ENCODE measurements at regions not wholly inside any gene's neighbourhood (a gene's known extent, or its start where the extent isn't known, plus 50 kb on each side); places are given as distances from the start of the nearest gene placed in this dataset.
"Not testable (repeated sequence)": the region's sequence is repeated elsewhere in the genome, so short reads cannot be mapped to it uniquely, and the experiment has no call there.

DNA sequence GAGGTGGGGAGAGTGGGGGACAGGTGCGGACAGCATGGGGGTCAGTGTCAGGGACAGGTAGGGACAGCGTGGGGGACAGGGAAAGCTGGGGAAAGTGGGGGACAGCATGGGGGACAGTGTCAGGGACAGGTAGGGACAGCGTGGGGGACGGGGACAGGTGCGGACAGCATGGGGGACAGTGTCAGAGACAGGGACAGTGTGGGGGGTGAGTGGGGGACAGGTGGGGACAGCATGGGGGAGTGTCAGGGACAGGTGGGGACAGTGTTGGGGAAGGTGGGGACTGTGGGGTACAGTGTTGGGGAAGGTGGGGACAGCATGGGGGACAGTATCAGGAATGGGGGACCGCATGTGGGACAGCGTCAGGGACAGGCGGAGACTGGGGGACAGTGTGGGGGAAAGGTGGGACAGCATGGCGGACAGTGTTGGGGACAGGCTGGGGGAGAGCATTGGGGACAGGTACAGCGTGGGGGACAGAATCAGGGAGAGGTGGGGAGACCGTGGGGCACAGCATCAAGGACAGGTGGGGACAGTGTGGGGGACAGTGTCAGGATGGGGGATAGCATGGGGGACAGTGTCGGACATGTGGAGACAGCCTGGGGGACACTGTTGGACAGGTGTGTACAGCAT is 96.1 kb downstream of the TMEM121 start:
- no peak for DNase-seq

DNA sequence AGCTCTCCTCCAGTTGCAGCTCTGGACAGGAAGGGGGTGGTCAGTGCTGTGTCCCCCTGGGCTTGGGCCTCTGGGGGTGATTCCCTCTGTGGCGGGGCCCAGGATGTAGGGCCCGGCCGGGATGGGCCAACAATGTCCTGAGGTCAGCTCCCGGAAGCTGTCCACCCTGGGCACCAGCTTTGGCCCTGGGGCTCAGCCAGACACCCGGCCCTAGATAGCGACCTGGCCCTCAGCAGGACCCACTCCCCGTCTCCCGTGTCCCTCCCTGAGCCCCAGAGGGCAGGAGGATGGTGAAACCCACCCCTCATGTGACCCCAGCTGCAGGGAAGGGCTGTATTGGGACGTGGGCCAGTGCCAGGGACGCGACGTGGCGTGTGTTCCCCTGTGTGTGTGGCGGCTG is 96.8 kb downstream of the TMEM121 start:
- DNase-seq: not testable (repeated sequence)

DNA sequence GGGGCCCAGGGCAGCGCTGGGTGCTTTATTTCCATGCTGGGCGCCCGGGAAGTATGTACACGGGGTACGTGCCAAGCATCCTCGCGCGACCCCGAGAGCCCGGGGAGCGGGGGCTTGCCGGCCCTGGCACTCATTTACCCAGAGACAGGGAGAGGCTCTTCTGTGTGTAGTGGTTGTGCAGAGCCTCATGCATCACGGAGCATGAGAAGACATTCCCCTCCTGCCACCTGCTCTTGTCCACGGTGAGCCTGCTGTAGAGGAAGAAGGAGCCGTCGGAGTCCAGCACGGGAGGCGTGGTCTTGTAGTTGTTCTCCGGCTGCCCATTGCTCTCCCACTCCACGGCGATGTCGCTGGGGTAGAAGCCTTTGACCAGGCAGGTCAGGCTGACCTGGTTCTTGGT is 98.0 kb downstream of the TMEM121 start:
- not testable (repeated sequence) for DNase-seq

DNA sequence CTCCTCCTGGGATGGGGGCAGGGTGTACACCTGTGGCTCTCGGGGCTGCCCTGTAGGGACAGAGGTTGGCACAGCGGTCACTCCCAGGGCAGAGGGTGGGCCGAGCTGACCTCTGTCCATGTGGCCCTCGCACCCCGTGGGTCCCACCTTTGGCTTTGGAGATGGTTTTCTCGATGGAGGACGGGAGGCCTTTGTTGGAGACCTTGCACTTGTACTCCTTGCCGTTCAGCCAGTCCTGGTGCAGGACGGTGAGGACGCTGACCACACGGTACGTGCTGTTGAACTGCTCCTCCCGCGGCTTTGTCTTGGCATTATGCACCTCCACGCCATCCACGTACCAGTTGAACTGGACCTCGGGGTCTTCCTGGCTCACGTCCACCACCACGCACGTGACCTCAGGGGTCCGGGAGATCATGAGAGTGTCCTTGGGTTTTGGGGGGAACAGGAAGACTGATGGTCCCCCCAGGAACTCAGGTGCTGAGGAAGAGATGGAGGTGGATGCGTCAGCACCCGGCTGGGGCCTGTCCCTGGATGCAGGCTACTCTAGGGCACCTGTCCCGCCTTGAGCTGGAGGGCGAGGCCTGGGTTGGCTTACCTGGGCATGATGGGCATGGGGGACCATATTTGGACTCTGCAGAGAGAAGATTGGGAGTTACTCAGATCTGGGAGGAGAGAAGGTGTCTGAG is 98.5 kb downstream of the TMEM121 start:
- not testable (repeated sequence) for DNase-seq

DNA sequence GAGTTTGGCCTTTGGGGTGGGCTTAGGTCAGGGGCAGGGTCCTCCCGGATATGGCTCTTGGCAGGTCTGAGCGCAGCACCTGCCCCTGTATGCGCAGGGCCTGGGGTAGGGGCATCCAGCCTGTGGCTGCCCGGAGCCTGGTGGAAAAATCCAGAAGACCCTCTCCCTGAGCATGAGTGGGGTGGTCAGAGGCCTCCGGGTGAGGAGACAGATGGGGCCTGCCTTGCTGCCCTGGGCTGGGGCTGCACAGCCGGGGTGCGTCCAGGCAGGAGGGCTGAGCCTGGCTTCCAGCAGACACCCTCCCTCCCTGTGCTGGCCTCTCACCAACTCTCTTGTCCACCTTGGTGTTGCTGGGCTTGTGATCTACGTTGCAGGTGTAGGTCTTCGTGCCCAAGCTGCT is 99.1 kb downstream of the TMEM121 start:
- not testable (repeated sequence) for DNase-seq

DNA sequence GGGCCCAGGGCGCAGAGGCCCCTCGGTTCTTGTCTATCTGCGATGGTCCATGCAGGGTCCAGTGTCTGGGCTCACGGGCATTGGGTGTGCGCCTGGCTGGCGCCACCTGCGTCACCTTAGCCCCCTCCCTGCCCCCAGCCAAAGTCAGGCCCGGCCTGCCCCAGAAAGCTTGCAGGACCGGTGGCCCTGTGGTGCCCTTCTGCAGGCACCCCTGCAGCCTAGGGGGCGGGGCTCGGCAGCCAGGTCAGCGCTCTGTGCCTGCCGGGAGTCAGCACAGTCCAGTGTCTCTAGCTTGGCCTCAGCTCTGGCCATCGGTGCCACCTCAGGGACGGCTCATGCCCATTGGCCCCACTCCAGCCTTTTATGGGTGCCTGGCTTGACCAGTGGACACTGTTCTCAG is 99.7 kb downstream of the TMEM121 start:
- not testable (repeated sequence) for DNase-seq

DNA sequence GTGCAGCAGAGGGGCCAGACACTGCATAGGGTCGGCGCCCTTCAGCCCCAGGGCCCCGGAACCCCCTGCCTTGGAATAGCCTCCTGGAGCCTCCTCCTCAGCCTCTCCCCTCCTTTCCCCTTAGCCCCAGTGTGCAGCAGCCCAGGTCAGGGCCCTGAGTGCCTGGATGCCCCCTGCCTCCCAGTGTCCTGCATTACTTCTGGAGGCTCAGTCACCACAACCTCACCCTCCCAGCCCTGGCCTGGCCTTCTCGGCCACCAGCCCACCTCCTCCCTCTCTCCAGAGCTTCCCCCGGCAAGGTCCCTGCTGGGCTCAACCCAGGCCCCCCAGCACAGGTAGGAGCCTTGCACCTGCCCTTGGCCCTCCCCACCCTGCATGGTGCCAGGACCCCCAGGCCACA is 100.3 kb downstream of the TMEM121 start:
- DNase-seq: not testable (repeated sequence)

DNA sequence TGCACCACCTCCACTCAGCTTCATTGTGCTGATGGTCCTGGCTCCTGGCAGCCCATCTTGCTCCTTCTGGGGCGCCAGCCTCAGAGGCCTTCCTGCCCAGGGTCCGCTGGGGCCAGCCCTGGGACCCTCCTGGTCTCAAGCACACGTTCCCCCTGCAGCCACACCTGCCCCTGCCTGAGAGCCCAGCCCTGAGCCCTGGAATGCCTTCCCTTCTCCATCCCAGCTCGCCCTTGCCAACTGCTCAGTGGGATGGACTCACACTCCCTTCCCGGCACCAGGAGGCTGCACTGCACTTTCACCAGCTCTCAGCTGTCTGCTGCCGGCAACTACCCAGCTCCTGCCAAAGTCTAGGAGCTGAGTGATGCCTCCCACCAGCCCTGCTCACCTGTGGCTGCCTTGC is 100.9 kb downstream of the TMEM121 start:
- not testable (repeated sequence) for DNase-seq

DNA sequence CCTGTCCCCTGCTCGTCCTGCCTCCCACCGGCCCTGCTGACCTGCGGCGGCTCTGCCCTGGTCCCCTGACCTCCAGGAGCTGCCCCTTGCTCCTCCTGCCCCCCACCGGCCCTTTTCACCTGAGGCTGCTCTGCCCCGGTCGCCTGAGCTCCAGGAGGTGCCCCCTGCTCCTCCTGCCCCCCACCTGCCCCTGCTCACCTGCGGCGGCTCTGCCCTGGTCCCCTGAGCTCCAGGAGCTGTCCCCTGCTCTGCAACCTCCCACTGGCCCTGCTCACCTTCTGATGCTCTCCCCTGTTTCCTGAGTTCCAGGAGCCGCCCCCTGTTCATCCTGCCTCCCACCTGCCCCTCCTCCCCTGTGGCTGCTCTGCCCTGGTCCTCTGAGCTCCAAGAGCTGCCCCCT is 101.3 kb downstream of the TMEM121 start:
- DNase-seq: no peak

DNA sequence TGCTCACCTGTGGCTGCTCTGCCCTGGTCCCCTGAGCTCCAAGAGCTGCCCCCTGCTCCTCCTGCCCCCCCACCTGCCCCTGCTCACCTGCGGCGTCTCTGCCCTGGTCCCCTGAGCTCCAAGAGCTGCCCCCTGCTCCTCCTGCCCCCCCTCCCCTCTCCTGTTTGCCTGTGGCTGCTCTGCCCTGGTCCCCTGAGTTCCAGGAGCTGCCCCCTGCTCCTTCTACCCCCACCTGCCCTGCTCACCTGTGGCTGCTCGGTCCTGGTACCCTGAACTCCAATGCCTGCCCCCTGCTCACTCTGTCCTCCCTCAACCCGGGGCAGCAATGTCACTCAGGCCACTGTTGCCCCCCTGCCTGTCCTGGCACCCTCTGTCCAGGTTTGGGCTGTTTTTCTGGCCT is 101.7 kb downstream of the TMEM121 start:
- DNase-seq: not testable (repeated sequence)

DNA sequence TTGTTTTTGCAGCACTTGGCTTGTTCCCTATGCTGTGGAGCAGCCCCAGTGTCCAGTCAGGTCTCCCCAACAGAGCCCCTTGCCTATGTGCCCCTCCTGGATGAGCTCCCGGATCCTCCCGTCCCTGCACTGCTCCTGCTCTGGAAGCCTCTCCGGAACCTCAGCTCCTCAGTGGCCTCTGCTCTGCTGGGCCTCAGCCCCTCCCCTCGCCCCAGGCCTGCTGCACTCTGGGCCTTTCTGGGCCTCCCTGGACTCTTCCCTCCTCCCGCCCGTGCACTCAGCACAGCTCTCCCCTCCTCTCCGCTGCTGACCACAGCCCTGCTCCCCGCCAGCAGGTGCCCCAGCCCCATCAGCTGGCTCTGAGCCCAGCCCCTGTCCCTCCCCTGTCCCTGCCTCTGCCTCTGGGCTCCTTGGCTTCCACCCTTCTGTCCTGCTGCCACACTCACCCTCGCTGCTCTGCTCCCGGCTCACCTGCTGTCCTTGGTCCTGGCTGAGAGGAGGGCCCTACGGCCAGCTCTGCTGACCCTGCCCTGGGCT is 102.2 kb downstream of the TMEM121 start:
- DNase-seq: not testable (repeated sequence)

DNA sequence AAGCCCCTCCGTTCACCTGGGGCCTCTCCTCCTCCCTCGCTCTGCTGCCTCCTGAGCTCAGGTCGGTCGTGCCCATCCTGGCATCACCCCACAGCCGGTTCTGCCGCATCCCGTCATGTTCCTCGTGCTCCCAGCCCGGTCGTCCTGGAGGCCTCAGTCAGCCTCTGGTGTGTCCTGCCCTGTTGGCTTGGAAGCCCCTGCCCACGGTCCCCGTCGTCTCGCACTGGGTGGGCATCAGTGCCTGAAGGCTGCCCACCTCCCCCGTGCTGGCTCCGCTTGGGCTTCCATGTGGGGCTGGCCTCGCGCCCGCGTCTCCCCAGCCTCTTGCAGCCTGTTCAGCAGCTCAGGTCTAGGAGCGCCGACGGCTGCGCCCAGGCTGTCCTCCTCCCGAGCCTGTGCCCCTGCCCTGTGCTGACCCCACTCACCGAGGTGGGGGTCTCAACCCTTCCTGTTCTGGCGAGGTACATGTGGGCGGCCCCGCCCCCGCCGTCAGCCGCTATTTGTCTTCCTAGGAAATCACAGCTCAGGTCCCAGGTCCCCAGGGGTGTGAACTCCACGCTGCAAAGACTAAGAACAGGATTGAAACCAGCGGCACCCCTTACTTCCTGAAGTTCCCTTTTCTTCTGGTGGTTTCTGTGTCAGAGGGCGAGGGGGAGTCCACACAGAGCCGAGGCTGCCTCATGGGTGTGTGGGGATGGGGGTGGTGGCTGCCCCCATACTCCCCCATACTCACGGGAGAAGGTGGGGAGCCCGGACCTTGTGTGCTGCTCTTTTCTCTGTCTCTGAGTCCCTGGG is 102.9 kb downstream of the TMEM121 start:
- not testable (repeated sequence) for DNase-seq

DNA sequence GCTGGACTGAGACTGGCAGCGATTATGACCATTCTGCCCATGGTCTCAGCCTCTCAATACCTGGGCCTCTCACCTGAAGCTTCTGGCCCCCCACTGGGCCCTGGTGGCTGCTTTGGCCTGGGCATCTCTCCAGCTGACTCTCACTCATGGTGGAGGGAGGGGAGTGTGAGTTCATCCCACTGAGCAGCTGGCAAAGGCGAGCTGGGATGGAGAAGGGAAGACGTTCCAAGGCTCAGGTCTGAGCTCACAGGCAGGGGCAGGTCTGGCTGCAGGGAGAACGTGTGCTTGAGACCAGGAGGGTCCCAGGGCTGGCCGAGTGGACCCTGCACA is 103.5 kb downstream of the TMEM121 start:
- DNase-seq: no peak

DNA sequence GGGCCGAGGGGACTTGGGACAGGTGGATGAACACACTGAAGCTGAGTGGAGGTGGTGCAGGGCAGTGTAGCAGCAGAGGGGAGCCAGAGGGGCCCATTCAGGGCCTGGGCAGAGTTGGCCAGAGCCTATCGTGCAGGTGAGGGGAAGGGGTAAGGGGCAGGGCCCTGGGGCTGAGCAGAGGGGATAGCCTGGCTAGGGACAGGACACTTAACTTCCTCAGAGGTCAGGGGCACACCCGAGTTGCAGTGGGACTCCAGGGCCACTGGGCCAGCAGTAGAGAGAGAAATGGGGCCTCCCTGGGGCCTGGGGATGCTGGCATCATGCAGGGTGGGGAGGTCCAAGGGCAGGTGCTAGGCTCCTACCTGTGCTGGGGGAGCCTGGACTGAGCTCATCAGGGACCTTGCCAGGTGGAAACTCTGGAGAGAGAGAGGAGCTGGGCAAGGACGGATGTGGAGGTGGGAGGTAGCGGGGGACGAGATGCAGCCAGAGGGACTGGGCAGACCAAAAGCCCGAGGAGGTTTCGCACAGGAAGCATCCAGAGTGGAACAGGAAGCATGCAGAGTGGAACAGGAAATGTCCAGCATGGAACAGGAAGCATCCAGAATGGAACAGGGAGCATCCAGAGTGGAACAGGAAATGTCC is 104.0 kb downstream of the TMEM121 start:
- DNase-seq: not testable (repeated sequence)

DNA sequence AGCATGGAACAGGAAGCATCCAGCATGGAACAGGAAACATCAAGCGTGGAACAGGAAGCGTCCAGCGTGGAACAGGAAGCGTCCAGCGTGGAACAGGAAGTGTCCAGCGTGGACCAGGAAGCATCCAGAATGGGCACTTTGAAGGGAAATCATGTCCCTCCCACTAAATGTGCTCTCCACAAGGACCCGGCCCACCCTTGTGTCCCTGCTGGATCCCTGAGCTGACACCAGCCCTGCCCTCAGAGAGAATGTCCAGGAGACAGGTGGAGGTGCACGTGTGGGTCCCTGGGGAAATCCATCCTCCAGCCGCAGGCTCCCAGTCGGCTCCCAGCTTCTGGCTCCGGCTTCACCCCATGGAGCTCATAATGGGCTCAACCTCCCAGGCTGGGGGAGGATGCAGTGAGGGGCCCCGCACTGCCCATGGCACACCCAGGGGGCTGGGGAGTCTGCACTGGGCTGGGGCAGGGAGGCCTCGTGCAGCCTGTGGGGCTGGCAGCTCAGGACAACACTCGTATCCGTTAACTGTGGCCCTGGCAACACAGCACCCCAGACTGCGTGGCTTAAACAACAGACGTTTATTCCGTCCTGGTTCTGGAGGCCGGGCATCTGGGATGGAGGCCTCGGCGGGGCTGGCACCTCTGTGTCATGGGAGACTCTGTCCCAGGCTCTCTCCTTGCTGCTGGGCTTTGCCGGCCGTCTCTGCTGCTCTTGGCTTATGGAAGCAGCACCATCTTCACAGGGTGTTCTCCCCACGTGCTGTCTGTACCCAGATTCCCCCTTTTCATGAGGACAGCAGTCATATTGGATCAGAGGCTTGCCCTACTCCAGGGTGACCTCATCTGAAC is 104.8 kb downstream of the TMEM121 start:
- not testable (repeated sequence) for DNase-seq

DNA sequence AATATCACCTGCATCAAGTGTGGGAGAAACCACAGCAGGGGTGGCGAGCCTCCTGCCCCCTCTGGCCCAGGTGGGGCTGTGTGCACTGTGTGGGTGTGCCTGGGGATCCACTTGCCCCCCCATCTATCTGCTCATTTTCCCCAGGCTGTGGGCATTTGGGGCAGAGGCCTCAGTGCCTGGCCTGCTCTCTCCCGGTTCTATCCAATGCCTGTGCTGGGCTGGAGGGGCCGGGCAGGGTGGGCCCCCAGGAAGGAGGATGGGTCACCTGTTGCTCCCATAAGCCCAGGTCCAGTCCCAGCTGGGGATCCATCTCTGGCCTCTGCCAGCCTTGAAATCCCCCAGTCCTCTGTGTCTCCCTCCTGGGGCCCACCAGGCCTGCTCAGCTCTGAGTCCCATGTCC is 105.6 kb downstream of the TMEM121 start:
- no peak for DNase-seq

DNA sequence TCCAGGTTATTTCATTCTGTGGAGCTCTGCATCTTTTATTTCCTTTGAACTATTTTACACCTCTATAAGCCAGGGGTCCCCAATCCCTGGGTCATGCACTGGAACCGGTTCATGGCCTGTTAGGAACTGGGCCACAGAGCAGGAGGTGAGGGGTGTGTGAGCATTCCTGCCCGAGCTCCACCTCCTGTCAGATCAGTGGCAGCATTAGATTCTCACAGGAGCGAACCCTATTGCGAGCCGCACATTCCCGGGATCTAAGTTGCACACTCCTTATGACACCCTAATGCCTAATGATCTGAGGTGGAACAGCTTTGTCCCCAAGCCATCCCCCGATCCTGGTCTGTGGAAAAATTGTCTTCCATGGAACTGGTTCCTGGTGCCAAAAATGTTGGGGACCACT is 107.2 kb downstream of the TMEM121 start:
- not testable (repeated sequence) for DNase-seq

DNA sequence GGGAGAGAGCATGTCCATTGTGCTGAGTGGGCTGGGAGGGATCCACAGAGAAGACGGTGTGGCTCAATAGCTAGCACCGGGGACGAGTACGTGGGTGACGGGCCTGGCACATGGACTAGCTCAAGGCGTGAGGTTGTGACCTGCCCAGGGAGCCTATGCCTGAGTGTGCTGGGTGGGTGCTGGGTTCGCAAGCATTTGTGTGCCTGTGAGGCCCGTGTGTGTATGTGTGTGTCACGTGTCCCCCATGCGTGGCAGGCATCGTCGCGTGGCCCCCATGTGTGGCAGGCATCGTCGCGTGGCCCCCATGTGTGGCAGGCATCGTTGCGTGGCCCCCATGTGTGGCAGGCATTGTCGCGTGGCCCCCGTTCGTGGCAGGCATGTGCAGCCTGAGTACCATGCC is 109.2 kb downstream of the TMEM121 start:
- DNase-seq: no peak

DNA sequence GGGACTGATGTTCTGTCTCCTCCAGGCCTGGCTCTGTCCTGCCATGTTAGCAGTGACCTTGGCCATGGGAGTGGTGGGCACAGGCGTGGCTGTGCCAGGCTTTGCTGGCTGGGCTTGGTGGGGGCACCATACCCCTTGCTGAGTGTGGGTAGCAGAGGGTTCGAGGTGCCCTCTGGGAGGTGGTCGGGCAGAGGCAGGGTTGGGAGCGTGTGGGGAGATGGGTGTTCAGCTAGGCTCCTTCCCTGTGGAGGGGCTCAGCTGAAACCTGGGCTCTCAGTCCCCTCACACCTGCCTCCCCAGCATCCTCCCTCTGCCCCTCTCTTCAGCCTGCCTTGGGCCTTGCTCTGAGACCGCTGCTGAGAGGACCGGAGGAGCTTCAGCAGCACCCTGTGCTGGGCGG is 109.6 kb downstream of the TMEM121 start:
- DNase-seq: not testable (repeated sequence)

DNA sequence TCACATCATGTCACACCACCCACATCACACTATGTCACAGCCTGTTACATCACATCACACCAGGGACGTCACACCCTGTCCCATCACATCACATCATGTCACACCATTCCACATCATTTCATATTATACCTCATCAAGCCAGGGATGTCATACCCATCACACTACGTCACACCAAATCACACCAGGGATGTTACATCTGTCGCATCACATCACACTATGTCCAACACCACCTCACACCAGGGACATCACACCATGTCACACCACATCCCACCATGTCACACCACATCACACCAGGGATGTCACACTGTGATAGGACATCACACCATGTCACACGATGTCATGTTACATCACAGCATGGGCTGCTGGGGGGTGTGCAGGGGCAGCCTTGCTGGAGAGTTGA is 110.6 kb downstream of the TMEM121 start:
- DNase-seq: no peak

DNA sequence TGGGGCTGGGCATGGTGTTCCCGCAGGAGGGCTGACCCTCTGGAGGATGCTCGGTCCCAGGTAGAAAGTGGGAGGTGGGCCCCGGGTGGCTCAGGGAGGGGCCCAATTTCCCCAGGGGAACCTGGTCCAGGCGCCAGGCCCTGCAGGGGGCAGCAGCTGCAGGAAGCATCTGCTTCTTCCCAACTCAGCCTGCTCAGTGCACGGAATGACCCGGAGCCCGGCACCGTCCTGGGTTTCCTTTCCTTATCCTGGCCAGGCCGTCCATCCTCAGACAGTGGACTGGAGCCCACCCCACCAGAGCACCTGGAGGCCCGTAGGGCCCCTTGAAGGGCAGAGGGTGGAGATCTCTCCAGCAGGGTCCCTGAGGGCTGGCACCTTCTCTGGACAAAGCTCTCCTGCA is 111.0 kb downstream of the TMEM121 start:
- DNase-seq: not testable (repeated sequence)

Measured in NCI-H1930 (cell line).